NCI-H146 treated with DMSO at 0.1 percent for 48 hours (cell line): ENCODE measurements at regions not wholly inside any gene's neighbourhood (a gene's known extent, or its start where the extent isn't known, plus 50 kb on each side); places are given as distances from the start of the nearest gene placed in this dataset.

Experiments used
- DNase-seq: peaks from one replicate; lab custom pipeline; 2025; ENCODE audit not compliant: unreplicated experiment; lab: John Stamatoyannopoulos, UW

GRCh38 chr13:61873717-61874116 is 458.1 kb upstream of the PCDH20 start:
- DNase-seq, result no peak

GRCh38 chr13:61857198-61857597 is 441.5 kb upstream of the PCDH20 start:
- no peak for DNase-seq

DNA sequence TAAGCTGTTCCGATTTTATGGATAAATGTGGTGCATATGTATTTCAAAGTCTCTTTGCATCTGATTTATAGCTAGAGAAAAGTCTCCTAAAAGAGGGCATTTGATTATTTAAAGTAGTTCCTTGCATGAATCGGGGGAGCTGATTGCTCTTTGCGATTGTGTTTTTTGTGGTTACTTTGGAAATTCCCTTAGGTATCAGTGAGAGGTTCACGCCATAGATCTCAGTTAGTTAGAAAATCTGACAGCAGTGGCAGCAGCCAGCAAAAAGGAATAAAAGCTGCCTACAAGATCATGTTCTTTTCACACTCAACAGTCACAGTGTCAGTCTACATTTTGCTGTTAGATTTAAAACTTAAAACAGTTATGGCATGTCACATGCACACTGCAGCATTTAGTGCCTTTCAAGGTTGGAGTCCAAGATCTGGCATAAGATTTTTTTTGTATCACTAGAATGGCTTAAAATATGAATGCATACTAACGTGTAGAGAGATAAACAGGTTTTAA is 436.5 kb upstream of the PCDH20 start:
- DNase-seq, result no peak

DNA sequence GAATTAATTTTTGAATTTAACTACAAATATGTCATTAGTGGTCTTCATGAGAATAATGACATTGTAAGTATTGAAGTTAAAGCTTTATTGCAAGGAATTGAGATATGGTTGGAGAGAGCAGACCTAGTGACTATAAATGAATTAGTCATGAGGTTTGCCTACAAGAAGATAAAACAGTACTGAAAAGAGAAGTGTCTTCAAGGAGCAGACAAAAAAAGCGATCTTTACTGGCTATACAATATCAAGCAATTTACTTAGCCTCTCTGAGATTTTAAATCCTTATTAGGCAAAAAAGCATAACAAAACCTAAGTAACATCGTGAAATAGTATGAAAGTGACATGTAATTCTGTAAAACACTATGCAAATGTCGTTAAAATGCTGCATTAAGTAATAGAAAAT is 435.1 kb upstream of the PCDH20 start:
- DNase-seq, result no peak

GRCh38 chr13:61838568-61838967 is 422.9 kb upstream of the PCDH20 start:
- no peak for DNase-seq

DNA sequence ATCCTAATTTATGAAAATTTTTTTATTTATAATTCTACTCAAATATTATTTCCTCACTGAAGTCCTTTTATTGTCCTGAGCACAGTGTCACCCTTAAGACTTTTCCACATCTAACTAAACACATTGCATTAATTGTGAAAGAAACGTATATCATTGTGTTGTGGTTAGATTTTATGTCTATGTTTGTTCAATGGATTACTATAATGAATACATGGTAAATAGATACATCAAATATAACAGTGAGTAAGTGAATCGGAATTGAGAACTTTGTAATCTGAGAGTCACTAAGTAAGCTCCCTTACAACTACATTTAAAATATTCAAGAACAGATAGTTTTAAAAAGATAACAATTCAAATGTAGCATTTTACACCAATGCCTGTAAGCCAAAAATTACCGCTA is 417.6 kb upstream of the PCDH20 start:
- DNase-seq, result no peak

DNA sequence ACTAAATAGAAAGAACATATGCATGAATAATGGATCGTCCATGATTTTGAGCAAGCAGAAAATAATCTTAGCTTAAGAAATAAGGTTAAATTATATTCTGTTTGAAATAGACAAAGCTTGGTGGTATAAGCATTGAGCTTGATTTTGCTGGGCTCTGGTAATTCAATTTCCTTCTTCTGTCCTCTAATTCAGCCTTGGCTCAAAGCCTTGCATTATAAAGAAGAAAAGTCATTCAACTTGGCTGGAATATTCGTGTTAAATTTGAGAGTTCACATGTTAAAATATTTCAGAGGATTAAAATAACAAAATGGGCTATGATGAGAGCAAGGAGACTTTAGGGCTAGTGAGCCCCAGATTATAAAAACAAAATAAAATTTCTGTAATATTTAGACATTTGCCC is 415.4 kb upstream of the PCDH20 start:
- DNase-seq, result no peak

GRCh38 chr13:61830475-61830874 is 414.8 kb upstream of the PCDH20 start:
- DNase-seq, result no peak

GRCh38 chr13:61824168-61824567 is 408.5 kb upstream of the PCDH20 start:
- no peak for DNase-seq

- DNase-seq, result no peak
Observed at GRCh38 chr13:61812286-61812685, 396.6 kb upstream of the PCDH20 start.

GRCh38 chr13:61810065-61810464 is 394.4 kb upstream of the PCDH20 start:
- no peak for DNase-seq

DNA sequence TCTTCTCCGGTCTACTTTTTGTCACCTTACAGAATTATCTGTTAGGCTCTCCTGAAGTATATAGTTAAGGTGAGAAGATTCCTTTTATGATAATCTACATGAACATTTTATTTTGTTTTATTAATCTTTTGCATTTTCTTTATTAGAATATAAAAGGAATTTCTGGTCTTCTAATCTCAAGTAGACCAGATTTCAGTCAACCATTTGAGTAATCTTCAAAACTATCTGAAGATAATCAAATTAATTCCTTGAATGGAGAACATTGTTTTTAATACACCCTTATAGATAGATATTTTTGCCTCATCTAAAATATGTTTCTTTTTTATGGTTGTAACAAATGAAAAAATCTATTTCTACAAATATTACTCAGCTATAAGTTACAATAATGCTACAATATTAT is 381.7 kb upstream of the PCDH20 start:
- no peak for DNase-seq

GRCh38 chr13:61795580-61795979 is 379.9 kb upstream of the PCDH20 start:
- no peak for DNase-seq

DNA sequence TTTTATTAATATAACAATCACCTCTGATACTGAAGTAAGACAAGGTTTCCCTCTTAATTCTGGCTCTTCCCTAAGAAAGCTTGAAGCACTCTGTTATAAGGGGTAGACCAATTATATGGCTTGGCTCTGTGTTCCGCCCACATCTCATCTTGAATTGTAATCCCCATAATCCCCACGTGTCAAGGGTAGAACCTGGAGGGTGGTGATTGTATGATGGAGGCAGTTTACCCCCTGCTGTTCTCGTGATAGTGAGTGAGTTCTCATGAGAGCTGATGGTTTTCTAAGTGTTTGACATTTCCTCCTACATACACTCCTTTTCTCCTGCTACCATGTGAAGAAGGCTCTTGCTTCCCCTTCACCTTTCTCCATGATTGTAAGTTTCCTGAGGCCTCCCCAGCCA is 363.8 kb upstream of the PCDH20 start:
- DNase-seq, result no peak

GRCh38 chr13:61778531-61778930 is 362.9 kb upstream of the PCDH20 start:
- no peak for DNase-seq

DNA sequence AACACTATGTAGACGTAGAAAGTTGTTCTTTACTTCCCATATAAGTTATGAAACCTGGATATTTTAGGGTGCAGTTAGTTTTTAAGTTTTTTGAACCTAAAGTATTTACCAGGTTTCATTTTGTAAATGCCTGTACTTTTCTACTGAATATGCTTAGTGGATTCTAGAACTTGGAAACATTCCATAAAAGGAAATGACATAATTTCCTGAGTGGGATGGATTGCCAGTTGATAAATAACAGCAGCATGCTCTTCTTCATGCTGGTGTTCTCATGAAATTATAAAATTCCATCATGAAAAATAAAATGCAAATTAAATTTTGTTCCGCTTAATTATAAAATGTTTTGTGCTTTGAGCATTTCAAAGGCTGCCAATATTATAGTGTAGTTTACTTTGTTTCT is 362.2 kb upstream of the PCDH20 start:
- DNase-seq, result no peak

DNA sequence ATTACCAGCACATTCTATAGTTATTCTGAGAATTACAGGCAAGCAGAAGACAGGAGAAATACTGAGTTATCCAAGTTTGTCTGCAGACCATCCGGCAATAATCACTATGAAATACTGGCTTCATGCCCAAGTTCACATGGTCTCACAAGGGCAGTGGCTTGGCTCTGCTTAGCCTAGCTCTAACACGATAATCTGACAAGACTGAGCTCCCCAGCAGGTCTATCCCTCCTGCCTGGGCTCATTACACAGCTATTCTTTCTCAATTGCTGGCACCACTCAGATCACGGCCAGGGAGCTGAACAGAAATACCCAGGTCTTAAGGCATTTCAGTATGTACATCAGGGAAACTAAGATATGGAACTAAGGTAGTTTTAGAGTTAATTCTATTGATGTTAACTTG is 361.6 kb upstream of the PCDH20 start:
- DNase-seq, result no peak

DNA sequence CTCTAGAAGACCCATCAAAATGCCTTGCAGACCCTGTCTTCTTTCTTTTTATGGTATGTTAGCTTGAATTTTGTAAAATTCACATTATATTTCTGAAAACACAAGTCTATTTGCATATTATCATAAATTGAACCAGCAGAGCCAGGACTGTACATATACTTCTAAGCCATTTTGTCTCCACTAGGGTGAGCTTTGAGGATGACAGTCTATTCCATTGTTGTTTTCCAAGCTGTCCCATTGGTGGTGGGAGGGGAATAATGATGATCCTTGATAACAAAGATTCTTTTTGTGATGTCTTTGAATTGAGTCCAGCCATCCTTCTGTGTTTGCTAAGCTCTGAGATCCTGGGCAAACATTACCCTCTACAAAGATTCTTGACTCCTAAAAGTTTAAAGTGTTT is 359.3 kb upstream of the PCDH20 start:
- DNase-seq, result no peak

DNA sequence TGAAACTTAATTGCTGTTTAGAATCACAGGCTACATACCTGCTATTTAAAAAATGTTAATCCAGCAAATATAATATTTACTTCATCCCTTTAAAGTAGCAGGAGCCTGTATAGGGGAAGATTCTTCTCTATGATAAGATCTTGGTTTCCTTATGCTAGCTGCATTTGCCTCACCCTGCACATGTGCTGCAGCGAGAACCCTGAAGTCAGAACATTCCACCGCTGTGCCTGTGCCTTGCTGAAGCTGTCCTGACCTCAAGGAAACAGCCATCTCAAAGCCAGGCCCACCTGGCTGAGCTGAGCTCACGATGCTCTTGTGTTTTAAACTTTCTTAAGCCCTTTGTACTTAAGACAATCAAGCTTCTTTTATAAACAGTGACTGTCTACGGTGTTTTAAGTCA is 355.0 kb upstream of the PCDH20 start:
- DNase-seq, result no peak

- DNase-seq, result no peak
Observed at GRCh38 chr13:61768175-61768574, 352.5 kb upstream of the PCDH20 start.

- DNase-seq, result no peak
Observed at GRCh38 chr13:61766667-61767058, 351.0 kb upstream of the PCDH20 start.

DNA sequence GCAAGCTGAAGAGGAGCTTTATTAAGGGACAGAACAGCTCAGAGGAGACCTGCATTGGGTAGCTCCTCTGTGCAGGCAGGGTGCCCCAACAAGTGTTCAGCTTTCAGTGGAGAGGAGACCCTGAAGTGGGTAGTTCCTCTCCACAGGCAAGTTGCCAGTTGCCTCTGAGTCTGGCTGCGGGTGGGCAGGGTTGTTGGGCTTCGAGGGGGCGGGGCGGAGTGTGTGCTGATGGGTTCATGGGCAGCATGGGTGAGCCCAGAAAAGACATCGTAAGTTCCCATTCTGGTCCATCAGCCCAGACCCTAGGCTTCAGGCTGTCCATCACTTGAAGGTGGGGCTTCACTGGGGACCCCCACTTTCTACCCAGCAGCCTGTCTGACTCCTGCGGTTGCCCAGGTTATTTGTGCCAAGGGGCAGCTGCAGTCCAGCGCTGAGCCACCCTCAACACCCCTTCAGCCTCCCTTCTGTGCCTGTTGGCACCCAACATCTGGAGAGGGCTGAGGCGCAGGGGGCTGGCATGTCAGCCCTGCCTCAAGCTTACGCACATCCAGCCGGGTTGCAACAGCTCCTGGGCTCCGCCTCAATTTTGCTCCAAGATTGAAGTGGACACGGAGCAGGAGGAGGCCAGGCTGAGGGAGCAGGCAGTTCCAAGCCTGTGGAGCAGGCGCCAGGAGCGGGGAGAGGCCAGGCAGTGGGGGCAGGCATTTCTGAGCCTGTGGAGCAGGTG is 350.5 kb upstream of the PCDH20 start:
- no peak for DNase-seq

- DNase-seq, result no peak
Observed at GRCh38 chr13:61765181-61765742, 349.6 kb upstream of the PCDH20 start.
